KMS-11 (cell line): ENCODE measurements at regions not wholly inside any gene's neighbourhood (a gene's known extent, or its start where the extent isn't known, plus 50 kb on each side); places are given as distances from the start of the nearest gene placed in this dataset.

Source experiments
- H2AFZ ChIP-seq: fragments of 200-600 bp; sonication (generic); 2 replicates; pipeline ENCODE4 v1.6.1; 2016; ENCODE audit warnings: antibody characterized with exemption, mixed run types, low read depth
- H3K27ac ChIP-seq: fragments of 200-600 bp; sonication (generic); 2 replicates; pipeline ENCODE4 v1.6.1; 2016; ENCODE audit warnings: mild to moderate bottlenecking, mixed run types
- H3K27me3 ChIP-seq: fragments of 200-600 bp; sonication (generic); 2 replicates; pipeline ENCODE4 v1.6.1; 2017; ENCODE audit warnings: mild to moderate bottlenecking, low read depth, mixed run types, moderate library complexity; ENCODE audit not compliant: insufficient read depth
- H3K36me3 ChIP-seq: fragments of 200-600 bp; sonication (generic); 2 replicates; pipeline ENCODE4 v1.6.1; 2017; ENCODE audit warnings: mild to moderate bottlenecking, mixed run types; ENCODE audit not compliant: insufficient read depth
- H3K4me1 ChIP-seq: fragments of 200-600 bp; sonication (generic); 2 replicates; pipeline ENCODE4 v1.6.1; 2016; ENCODE audit warnings: mild to moderate bottlenecking, low read depth, mixed run types; ENCODE audit not compliant: poor library complexity, severe bottlenecking
- H3K4me2 ChIP-seq: fragments of 200-600 bp; sonication (generic); 2 replicates; pipeline ENCODE4 v1.7.0; 2016; ENCODE audit warnings: mild to moderate bottlenecking, mixed run types
- H3K4me3 ChIP-seq: fragments of 200-600 bp; sonication (generic); IDR thresholded peaks from 2 replicates; pipeline ENCODE4 v1.6.1; 2017; ENCODE audit warnings: low read depth, low read length, mixed read lengths; ENCODE audit not compliant: insufficient read depth
- H3K79me2 ChIP-seq: fragments of 200-600 bp; sonication (generic); 2 replicates; pipeline ENCODE4 v1.6.1; 2016; ENCODE audit warnings: low read depth, mixed run types; ENCODE audit not compliant: insufficient read depth
- H3K9ac ChIP-seq: fragments of 200-600 bp; sonication (generic); 2 replicates; pipeline ENCODE4 v1.6.1; 2016; ENCODE audit warnings: mild to moderate bottlenecking, mixed run types
- H4K20me1 ChIP-seq: fragments of 200-600 bp; sonication (generic); 2 replicates; pipeline ENCODE4 v1.6.1; 2016; ENCODE audit warnings: mild to moderate bottlenecking, mixed run types; ENCODE audit not compliant: insufficient read depth
- CTCF ChIP-seq: fragments of 200-600 bp; sonication (generic); conservative IDR thresholded peaks from 2 replicates; pipeline ENCODE4 v1.6.1; 2017; ENCODE audit warnings: low read depth, mild to moderate bottlenecking, antibody characterized with exemption, low read length, moderate library complexity, mixed read lengths

- no peaks in the 10 kb centered on the region for H3K36me3 ChIP-seq
- no peak overlapping the region for H2AFZ ChIP-seq
- TF ChIP-seq CTCF = no peak
- peaks cover 9% of the 10 kb centered on the region; the same call in 1 of the 2 replicates for H3K27me3 ChIP-seq
- H3K4me1 ChIP-seq = no peaks in the 10 kb centered on the region
- no peaks in the 10 kb centered on the region for H3K79me2 ChIP-seq
- H4K20me1 ChIP-seq = no peaks in the 10 kb centered on the region
- H3K4me3 ChIP-seq = no peak overlapping the region
- H3K27ac ChIP-seq = no peak overlapping the region
- H3K4me2 ChIP-seq = no peak overlapping the region
- no peak overlapping the region for H3K9ac ChIP-seq
Observed at GRCh38 chr20:48260129-48260756, 475.0 kb upstream of the SULF2 start.

GRCh38 chr20:48259456-48259855 is 474.2 kb upstream of the SULF2 start:
- H3K36me3 ChIP-seq = no peaks in the 10 kb centered on the region
- TF ChIP-seq CTCF = no peak
- no peaks in the 10 kb centered on the region for H3K4me1 ChIP-seq
- peaks cover 5% of the 10 kb centered on the region; the same call in 1 of the 2 replicates for H3K27me3 ChIP-seq
- H2AFZ ChIP-seq = no peak overlapping the region
- no peaks in the 10 kb centered on the region for H4K20me1 ChIP-seq
- no peak overlapping the region for H3K4me3 ChIP-seq
- H3K79me2 ChIP-seq = no peaks in the 10 kb centered on the region
- H3K27ac ChIP-seq = no peak overlapping the region
- no peak overlapping the region for H3K9ac ChIP-seq
- no peak overlapping the region for H3K4me2 ChIP-seq

GRCh38 chr20:48257833-48258232 is 472.6 kb upstream of the SULF2 start:
- Histone ChIP-seq H3K79me2 (no peaks in the 10 kb centered on the region), H3K9ac (no peak overlapping the region), H2AFZ (no peak overlapping the region), H3K4me1 (no peaks in the 10 kb centered on the region), H3K4me3 (no peak overlapping the region), H3K27ac (no peak overlapping the region), H4K20me1 (no peaks in the 10 kb centered on the region), H3K4me2 (no peak overlapping the region), H3K27me3 (peaks cover 5% of the 10 kb centered on the region; the same call in 1 of the 2 replicates), H3K36me3 (no peaks in the 10 kb centered on the region)
- no peak for TF ChIP-seq CTCF

DNA sequence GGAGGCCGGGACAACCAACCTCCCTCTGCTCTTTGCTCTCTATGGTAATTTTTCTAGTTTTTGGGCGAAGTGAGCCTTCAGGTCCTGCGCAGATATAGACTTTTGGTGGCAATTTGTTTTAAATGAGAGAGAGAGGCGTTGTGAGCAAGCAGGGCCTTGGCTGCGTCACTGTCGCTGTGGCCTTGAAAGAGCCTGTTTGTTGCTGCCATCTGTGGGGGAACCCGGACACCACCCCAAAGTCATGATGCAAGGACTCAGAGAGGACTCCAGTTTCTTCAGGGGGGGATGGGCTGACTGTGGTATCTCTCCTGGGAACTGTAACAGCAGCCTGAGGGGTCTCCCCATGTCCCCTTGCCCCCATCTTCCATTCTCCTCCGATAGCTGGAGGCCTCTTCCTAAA is 462.7 kb upstream of the SULF2 start:
- H3K4me2 ChIP-seq = no peak overlapping the region
- H3K27me3 ChIP-seq = peaks cover 13% of the 10 kb centered on the region; the same call in 1 of the 2 replicates
- H3K79me2 ChIP-seq = no peaks in the 10 kb centered on the region
- no peak overlapping the region for H2AFZ ChIP-seq
- H4K20me1 ChIP-seq = no peaks in the 10 kb centered on the region
- no peaks in the 10 kb centered on the region for H3K4me1 ChIP-seq
- no peak for TF ChIP-seq CTCF
- H3K36me3 ChIP-seq = no peaks in the 10 kb centered on the region
- H3K4me3 ChIP-seq = no peak overlapping the region
- H3K9ac ChIP-seq = no peak overlapping the region
- H3K27ac ChIP-seq = no peak overlapping the region
